ENCODE measurements at regions not wholly inside any gene's neighbourhood (a gene's known extent, or its start where the extent isn't known, plus 50 kb on each side); places are given as distances from the start of the nearest gene placed in this dataset.

DNA sequence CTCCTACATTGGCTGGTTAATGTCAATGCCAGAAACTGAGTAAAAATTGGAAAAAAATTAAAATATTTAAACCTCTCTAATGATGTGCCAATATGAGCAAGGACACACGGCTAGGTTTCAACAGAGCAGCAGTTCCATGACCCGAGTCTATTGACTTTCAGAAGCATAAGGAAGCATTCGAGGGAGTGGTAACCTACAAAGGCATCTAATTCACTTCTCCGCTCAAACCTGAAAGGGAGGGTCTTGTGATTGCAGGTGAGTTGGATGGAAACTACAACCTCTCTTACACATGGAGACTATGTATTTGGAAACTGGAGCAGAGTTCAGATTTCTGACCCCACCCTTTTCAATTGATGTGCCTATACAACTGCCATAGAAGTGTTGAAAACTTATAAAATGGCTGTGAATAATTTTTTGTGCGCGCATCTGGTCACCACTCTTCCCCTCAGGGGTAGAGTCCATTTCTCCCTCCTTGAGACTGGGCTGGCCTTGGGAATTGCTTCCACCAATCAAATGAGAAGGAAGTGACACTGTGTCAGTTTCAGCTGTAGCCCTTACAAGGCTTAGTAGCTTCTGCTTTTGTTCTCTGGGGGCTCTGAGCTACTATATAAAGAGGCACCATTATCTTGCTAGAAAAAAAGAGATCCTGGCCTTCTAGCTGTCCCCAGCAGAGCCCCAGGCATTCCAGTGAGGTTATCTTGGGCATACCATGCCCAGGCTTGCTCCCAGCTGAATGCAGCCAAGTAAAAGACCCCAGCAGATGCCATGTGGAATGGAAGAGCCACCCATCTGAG is 278.0 kb downstream of the EPHA4 start:
- no peak overlapping the region for H3K4me3 ChIP-seq
- POLR2A ChIA-PET: no interaction called here
- DNase-seq (ENCODE audit: extremely low read depth in 1 of 4, low spot score in 3 of 4): no peak
- H4K20me1 ChIP-seq (replicated peaks; ENCODE audit: control insufficient read depth, insufficient read depth, low read length): no peaks in the 10 kb centered on the region
- no peak for TF ChIP-seq HEY1 (CRISPR knock-in tag; IDR thresholded peaks at IDR 0.05; ENCODE audit: borderline replicate concordance)
- TF ChIP-seq KDM5B (IDR thresholded peaks at IDR 0.05; ENCODE audit: insufficient replicate concordance, low read depth, low read length): no peak
- TF ChIP-seq MEF2D (tag; conservative IDR thresholded peaks at IDR 0.05; ENCODE audit: low read depth): no peak
- no peak for TF ChIP-seq ZNF695 (CRISPR knock-in tag; IDR thresholded peaks at IDR 0.05)
- TF ChIP-seq, protein P1, sequence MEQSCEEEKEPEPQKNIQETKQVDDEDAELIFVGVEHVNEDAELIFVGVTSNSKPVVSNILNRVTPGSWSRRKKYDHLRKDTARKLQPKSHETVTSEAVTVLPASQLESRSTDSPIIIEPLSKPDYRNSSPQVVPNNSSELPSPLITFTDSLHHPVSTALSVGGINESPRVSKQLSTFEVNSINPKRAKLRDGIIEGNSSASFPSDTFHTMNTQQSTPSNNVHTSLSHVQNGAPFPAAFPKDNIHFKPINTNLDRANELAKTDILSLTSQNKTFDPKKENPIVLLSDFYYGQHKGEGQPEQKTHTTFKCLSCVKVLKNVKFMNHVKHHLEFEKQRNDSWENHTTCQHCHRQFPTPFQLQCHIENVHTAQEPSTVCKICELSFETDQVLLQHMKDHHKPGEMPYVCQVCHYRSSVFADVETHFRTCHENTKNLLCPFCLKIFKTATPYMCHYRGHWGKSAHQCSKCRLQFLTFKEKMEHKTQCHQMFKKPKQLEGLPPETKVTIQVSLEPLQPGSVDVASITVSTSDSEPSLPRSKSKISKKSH (CRISPR knock-in tag; IDR thresholded peaks at IDR 0.05): no peak
- TF ChIP-seq SMC3 (conservative IDR thresholded peaks at IDR 0.05; ENCODE audit: insufficient read depth, low read depth, low read length): no peak
- TF ChIP-seq MEIS2 (IDR thresholded peaks at IDR 0.05; ENCODE audit: partially characterized antibody): no peak
- no peak for TF ChIP-seq DIDO1 (tag; IDR thresholded peaks at IDR 0.05; ENCODE audit: low read depth)
- no peak for TF ChIP-seq NFIC (IDR thresholded peaks at IDR 0.05)
- TF ChIP-seq ZNF232 (CRISPR knock-in tag; IDR thresholded peaks at IDR 0.05): no peak
- no peak for TF ChIP-seq MEF2A (IDR thresholded peaks at IDR 0.05; ENCODE audit: control insufficient read depth, low read depth, low read length)
- no peak for TF ChIP-seq FUS (optimal IDR thresholded peaks at IDR 0.05; ENCODE audit: low read depth, low read length)
- TF ChIP-seq FOXJ2 (tag; IDR thresholded peaks at IDR 0.05): no peak
- no peak for TF ChIP-seq TCFL5 (CRISPR knock-in tag; conservative IDR thresholded peaks at IDR 0.05)
- no peak for FAIRE-seq
- CTCF ChIA-PET (ENCODE audit: low intra/inter-chr PET ratio): no interaction called here
- H3K9me1 ChIP-seq (ENCODE audit: control insufficient read depth, insufficient read depth, low read length): no peaks in the 10 kb centered on the region
- no peak overlapping the region for H3K27ac ChIP-seq (ENCODE audit: extremely low read depth, low read depth, low read length)
- 0% methylated on average over 6 of the region's 6 CpGs for WGBS (ENCODE audit: insufficient coverage, low coverage, missing lambda C conversion rate)
- intact Hi-C loops (cut with micrococcal nuclease) (no loop called here), in situ Hi-C loops (cut with MboI) (no loop called here)
- H2AFZ ChIP-seq (ENCODE audit: low read depth, low read length): no peak overlapping the region
- no peak overlapping the region for H3K9ac ChIP-seq (ENCODE audit: insufficient read depth in 1 of 2, low read depth in 2 of 2, low read length in 2 of 2)
- ATAC-seq: no peak
- no TSS peak for BruUV-seq (replicated peaks)
- no peaks in the 10 kb centered on the region for H3K4me1 ChIP-seq (replicated peaks in 1 of 2; ENCODE audit: control insufficient read depth in 2 of 2, insufficient read depth in 2 of 2, low read length in 2 of 2)
- no peaks in the 10 kb centered on the region for H3K27me3 ChIP-seq (ENCODE audit: control insufficient read depth in 2 of 2, insufficient read depth in 2 of 2, low read length in 2 of 2)
- H3K9me3 ChIP-seq (replicated peaks; ENCODE audit: control insufficient read depth, insufficient read depth, low read depth, low read length): no peaks in the 10 kb centered on the region
- no peaks in the 10 kb centered on the region for H3K79me2 ChIP-seq (ENCODE audit: control insufficient read depth, insufficient read depth, low read length)
- no peaks in the 10 kb centered on the region for H3K36me3 ChIP-seq (ENCODE audit: control insufficient read depth, insufficient read depth, low read length)
- H3K4me2 ChIP-seq (ENCODE audit: insufficient read depth, low read length): no peak overlapping the region

All from K562 (cell line).